Stimulated activated CD8-positive, alpha-beta memory T cell treated with anti-CD3 and anti-CD28 coated beads, Interleukin-15, amount 100 ng/mL, for 48 hours (primary cell): ENCODE measurements at regions not wholly inside any gene's neighbourhood (a gene's known extent, or its start where the extent isn't known, plus 50 kb on each side); places are given as distances from the start of the nearest gene placed in this dataset.
"Not testable (repeated sequence)": the region's sequence is repeated elsewhere in the genome, so short reads cannot be mapped to it uniquely, and the experiment has no call there.

Experiments used
- DNase-seq, 2 donors: peaks; one replicate each; pipeline ENCODE4 v3.0.0-alpha.2; 2020; ENCODE audit warnings: low read depth in 2 of 2

GRCh38 chr20:43837856-43838702 lies 76.6 kb upstream of the TOX2 start:
- no peak for DNase-seq

- no peak for DNase-seq
These were observed 77.9 kb upstream of the TOX2 start for GRCh38 chr20:43836790-43837189.

- DNase-seq, result no peak
These were observed 78.6 kb upstream of the TOX2 start for GRCh38 chr20:43835944-43836508.

GRCh38 chr20:43833511-43834395 lies 80.9 kb upstream of the TOX2 start:
- DNase-seq, result no peak

GRCh38 chr20:43832961-43833360 lies 81.7 kb upstream of the TOX2 start:
- DNase-seq, result no peak

- DNase-seq, result no peak
These were observed 82.4 kb upstream of the TOX2 start for GRCh38 chr20:43832096-43832816.

GRCh38 chr20:43831481-43832065 lies 83.1 kb upstream of the TOX2 start:
- DNase-seq, result no peak

- no peak for DNase-seq
These were observed 83.8 kb upstream of the TOX2 start for GRCh38 chr20:43830883-43831282.

GRCh38 chr20:43829951-43830690 lies 84.5 kb upstream of the TOX2 start:
- DNase-seq, result no peak

GRCh38 chr20:43827940-43828562 lies 86.6 kb upstream of the TOX2 start:
- DNase-seq, result no peak

- DNase-seq, result not testable (repeated sequence)
These were observed 87.7 kb upstream of the TOX2 start for GRCh38 chr20:43826943-43827342.

- DNase-seq, result no peak
These were observed 89.1 kb upstream of the TOX2 start for GRCh38 chr20:43825581-43825980.

GRCh38 chr20:43825051-43825402 lies 89.6 kb upstream of the TOX2 start:
- DNase-seq, result no peak

GRCh38 chr20:43824309-43825050 lies 90.2 kb upstream of the TOX2 start:
- DNase-seq, result no peak

- no peak for DNase-seq
These were observed 92.9 kb upstream of the TOX2 start for GRCh38 chr20:43821795-43822194.

- no peak for DNase-seq
These were observed 93.8 kb upstream of the TOX2 start for GRCh38 chr20:43820731-43821330.

GRCh38 chr20:43812216-43812615 lies 85.4 kb upstream of the GTSF1L start:
- no peak for DNase-seq

GRCh38 chr20:43809206-43809819 lies 82.5 kb upstream of the GTSF1L start:
- no peak for DNase-seq

- no peak for DNase-seq
These were observed 78.0 kb upstream of the GTSF1L start for GRCh38 chr20:43804781-43805180.
